HG03354 (cell line): ENCODE measurements at regions not wholly inside any gene's neighbourhood (a gene's known extent, or its start where the extent isn't known, plus 50 kb on each side); places are given as distances from the start of the nearest gene placed in this dataset.
"Not testable (repeated sequence)": the region's sequence is repeated elsewhere in the genome, so short reads cannot be mapped to it uniquely, and the experiment has no call there.

Experiments used
- ATAC-seq: cut with Tn5 transposase; IDR thresholded peaks from one replicate; pipeline ENCODE4 v1.9.1; 2021; ENCODE audit warnings: mild to moderate bottlenecking; ENCODE audit not compliant: unreplicated experiment, poor library complexity, severe bottlenecking

- ATAC-seq = no peak
Measured at GRCh38 chr14:37650356-37651037, 55.1 kb downstream of the TTC6 start.

- no peak for ATAC-seq
Measured at GRCh38 chr14:37652042-37652441, 56.6 kb downstream of the TTC6 start.

DNA sequence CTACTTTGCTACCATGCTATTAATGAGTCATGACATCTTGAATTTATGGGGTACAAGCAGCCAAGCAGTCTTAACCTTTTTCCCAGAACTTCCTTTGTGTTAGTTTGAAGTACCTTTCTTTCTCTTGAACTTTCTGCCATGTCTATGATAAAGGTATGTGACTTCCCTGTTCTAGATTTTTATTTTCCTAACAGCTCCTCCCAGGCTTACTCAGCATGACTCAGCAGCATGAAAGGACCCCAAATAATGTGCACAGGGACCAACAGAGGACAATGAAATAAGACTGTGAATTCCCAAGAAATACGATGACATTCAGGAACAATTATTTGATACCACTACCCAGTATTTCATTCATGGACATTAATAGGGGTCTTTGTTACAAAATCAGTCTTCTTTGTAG is 60.0 kb downstream of the TTC6 start:
- ATAC-seq = no peak

DNA sequence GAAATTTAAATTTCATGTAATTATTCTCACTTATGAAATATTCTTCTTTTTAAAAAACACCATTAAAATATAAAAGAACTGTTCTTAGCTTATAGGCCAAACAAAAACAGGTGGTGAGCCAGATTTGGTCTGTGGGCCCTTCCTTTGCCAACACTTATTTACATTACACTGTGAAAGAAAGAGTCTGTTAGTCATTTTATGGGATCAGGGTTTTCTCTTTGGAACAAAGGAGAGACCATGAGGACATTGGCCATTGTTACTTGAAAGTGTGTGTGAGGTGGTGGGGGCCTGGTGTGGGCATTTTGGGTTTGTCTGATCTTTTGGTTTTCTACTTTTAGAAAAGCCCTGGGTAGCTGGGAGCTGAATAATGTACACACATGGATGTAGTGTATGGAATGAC is 62.7 kb downstream of the TTC6 start:
- no peak for ATAC-seq

- no peak for ATAC-seq
Measured at GRCh38 chr14:37663498-37663897, 68.1 kb downstream of the TTC6 start.

DNA sequence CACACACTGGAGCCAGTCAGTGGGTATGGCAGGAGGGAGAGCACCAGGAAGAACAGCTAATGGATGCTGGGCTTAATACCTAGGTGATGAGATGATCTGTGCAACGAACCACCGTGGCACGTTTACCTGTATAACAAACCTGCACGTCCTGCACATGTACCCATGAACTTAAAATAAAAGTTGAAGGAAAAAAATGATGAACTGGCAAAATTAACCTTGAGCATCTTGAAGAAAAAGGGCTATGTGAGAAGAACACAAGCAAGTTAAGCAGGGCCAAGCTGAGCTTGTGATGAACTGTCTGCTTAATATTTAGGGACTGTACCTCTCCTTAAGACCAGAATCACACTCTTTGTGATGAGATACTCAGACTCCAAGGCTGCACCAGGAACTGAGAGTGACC is 70.0 kb downstream of the TTC6 start:
- ATAC-seq = no peak

DNA sequence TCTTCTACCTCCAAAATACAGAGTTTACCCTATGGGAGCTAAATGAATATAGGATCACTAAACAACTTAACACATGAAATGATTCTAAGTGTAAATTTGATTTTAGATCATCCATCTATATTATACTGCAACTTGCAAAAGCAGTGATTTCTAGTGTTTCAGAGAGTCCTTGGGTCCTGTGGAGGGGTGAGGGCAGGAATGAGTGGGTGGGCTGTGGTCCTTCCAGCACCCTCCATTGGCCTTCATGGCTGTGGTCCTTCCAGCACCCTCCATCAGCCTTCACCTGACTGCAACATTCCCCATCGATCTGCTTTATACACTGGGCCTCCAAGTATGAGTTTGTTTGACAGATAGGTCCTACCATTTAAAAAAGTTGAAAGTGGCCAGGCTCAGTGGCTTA is 70.5 kb downstream of the TTC6 start:
- ATAC-seq = no peak

GRCh38 chr14:37668646-37669045 is 73.2 kb downstream of the TTC6 start:
- ATAC-seq = no peak

GRCh38 chr14:37669242-37669641 is 73.8 kb downstream of the TTC6 start:
- no peak for ATAC-seq

DNA sequence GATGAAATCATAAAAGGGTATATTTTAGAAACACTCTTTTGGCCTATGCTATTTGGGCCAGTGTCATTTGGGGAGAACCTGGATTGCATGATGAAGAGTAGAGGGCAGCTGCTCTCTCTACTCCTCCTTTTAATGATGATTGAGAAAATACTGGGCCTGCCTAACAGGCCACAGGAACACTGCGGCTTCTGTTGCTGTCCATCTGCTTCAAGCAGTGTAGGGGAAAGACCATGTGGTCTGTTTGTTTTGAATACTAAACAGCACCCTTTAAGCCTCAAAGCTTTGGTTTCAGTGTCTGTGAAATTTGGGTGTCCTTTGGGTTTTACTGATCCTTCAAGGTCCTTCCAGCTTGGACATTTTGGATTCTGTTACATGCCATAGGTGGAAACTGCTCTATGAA is 78.0 kb downstream of the TTC6 start:
- ATAC-seq = no peak

- ATAC-seq = no peak
Measured at GRCh38 chr14:37678916-37679315, 83.5 kb downstream of the TTC6 start.

- ATAC-seq = no peak
Measured at GRCh38 chr14:37681486-37681885, 86.1 kb downstream of the TTC6 start.

DNA sequence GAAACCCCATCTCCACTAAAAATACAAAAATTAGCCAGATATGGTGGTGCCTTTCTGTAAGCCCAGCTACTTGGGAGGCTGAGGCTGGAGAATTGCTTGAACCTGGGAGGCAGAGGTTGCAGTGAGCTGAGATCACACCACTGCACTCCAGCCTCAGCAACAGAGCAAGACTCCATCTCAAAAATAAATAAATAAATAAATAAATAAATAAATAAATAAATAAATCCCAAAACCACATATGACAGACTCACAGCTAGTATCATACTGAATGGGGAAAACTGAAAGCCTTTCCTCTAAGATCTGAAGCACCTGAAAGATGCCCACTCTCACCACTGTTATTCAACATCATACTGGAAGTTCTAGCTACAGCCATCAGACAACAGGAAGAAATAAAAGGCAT is 97.3 kb downstream of the TTC6 start:
- not testable (repeated sequence) for ATAC-seq

GRCh38 chr14:37693420-37693819 is 98.0 kb downstream of the TTC6 start:
- ATAC-seq = not testable (repeated sequence)

DNA sequence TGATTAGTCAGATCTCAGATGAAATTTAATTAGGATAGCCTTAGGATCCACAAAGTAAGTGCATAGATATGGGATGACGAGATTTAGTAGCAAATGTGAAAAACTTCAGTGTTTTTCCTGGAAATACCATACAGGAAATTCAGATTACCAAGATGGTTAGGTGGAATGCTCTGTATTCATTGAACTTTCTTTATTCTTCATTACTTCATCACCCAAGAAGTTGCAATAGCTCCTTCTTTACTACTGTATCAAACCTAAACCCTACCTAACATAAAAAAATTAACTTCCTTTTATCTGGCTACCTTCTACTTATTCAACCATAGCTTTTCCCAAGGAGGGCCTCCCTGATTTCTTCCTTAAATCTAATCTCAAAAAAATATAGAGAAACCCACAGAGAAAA is 100.4 kb downstream of the TTC6 start:
- ATAC-seq = no peak

DNA sequence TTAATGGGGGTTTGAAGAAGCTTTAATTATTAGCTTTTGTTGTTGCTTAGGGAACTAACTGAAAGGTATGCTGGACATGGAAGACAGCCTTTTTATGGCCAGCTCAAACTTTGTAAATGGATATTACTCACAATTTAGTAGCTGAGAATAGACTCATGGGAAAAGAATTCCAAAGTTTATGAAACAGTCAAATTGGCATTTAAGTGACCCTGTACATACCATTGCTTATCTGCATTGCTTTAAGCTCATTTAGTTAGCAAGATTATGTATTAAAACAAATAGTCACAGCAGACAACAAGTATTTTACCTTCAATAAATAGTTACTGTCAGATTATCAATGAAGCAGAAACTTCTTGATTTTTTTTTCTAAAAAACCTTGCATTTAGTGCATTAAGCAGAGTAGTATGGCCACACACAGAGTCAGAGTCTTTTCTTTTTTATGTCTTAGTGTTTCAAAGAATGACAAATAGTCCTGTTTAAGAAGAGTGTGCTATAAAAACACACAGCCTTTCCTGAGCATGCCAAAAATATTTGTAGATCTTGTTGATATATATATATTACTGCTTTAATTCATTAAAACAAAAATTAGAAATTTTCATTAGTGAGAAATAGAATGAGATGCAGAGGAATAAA is 102.2 kb downstream of the TTC6 start:
- no peak for ATAC-seq

GRCh38 chr14:37698840-37699777 is 103.7 kb downstream of the TTC6 start:
- ATAC-seq = no peak

GRCh38 chr14:37707716-37708115 is 112.3 kb downstream of the TTC6 start:
- ATAC-seq = no peak

GRCh38 chr14:37708481-37708880 is 113.1 kb downstream of the TTC6 start:
- ATAC-seq = no peak

- ATAC-seq = no peak
Measured at GRCh38 chr14:37709419-37710195, 114.2 kb downstream of the TTC6 start.
